IPS DF 4.7 (cell line): ENCODE measurements at regions not wholly inside any gene's neighbourhood (a gene's known extent, or its start where the extent isn't known, plus 50 kb on each side); places are given as distances from the start of the nearest gene placed in this dataset.
"Not testable (repeated sequence)": the region's sequence is repeated elsewhere in the genome, so short reads cannot be mapped to it uniquely, and the experiment has no call there.

Source experiments
- DNase-seq: peaks from one replicate; pipeline ENCODE4 v3.0.0-alpha.2; 2013; ENCODE audit warnings: low spot score; ENCODE audit errors: extremely low read depth

DNA sequence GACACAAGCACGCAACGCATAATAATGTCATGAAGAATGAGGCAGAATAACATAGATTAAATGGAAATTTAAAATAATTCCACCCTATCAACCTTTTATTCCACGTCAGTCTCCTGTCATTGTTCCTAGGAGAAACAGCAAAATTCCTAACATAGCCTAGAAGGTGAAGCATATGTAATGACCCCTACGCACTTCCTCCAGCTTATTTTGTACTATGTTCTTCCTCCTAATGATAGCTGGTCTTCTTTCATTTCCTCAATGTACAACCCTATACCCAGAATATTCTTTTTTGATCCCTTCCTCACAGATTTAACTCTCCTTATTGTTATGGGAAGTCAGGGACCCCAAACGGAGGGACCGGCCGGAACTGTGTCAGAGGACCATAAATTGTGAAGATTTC is 122.0 kb upstream of the CARMIL1 start:
- DNase-seq = no peak

DNA sequence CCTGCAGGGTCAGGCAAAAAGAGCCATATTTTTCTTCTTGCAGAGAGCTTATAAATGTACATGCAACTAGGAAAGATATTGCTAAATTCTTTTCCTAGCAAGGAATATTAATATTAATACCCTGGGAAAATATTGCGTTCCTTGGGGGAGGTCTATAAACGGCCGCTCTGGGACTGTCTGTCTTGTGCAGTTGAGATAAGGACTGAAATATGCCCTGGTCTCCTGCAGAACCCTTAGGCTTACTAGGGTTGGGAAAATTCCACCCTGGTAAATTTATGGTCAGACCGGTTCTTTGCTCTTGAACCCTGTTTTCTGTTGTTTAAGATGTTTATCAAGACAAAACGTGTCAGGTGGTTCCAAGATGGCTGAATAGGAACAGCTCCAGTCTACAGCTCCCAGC is 121.3 kb upstream of the CARMIL1 start:
- DNase-seq = no peak

DNA sequence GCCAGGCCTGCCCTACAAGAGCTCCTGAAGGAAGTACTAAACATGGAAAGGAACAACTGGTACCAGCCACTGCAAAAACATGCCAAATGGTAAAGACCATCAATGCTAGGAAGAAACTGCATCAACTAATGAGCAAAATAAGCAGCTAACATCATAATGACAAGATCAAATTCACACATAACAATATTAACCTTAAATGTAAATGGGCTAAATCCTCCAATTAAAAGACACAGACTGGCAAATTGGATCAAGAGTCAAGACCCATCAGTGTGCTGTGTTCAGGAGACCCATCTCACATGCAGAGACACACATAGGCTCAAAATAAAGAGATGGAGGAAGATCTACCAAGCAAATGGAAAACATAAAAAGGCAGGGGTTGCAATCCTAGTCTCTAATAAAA is 119.0 kb upstream of the CARMIL1 start:
- not testable (repeated sequence) for DNase-seq

DNA sequence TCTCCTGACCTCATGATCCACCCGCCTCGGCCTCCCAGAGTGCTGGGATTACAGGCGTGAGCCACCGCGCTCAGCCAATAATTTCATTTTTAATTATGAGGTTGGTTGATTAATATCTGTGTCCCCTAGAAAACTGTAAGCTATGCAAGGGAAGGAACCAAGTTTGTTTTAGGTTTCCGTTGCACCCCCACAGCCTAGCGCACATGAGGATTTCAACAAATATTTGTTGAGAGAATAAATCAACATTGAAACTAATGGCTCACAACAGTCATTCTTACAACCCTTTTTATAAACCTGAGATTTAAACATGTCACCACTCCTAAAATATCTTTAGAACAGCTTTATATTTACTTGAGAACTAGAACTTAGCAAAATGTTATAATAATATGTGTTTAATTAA is 114.0 kb upstream of the CARMIL1 start:
- no peak for DNase-seq

DNA sequence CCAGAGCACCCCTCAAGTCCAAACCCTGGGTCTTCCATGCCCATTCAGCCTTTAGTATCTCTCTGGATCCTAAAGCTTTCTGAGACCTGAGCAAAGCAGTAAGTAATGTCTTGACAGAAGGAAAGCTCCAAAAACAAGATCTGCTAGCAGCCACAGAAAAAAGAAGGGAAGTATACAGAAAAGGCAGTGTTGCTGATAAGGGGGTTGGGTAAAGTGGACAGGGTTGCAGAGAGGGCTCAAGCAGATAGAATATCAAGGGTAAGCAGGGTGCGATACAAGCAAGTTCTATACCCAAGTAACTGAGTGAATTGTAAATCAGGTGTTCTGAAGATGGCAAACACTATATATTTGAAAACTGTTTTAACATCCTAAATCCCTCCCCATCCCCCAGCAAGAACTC is 113.4 kb upstream of the CARMIL1 start:
- DNase-seq = no peak

DNA sequence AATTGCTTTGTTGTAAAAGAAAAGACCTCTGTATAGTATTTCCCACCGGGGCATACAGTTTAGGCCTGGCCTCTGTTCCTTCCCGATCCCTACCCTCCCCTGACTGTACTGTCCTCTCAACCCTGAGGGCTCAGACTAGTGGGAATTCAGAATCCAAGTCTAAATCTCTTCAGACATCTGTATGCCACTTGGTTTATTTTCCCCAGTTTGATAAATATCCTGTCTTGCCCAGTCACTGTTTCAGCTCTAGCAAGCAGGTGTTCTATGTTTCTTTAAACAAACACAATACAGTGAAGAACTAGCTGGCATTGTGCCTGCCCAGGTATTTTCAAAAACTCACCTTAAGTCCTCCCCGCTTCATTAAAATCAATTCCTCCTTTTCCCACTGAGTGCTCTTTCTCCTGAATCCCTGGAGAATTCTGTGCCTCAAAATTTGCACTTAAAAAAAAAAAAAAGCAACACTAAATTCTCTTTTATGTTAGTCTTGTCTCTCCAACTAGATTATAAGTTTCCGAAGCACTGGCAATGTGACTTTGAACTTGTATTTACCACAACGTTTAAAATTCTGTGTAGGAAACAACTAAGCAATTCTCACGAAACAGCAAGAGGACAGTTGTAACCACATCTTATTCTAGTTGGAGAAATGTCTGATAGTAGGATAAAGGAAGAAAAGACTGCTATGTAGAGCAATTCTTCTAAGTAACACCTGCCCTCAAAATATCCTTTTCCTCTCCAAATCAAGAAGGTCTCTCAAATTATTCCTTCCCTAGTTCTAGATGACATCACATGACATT is 112.0 kb upstream of the CARMIL1 start:
- DNase-seq = no peak

DNA sequence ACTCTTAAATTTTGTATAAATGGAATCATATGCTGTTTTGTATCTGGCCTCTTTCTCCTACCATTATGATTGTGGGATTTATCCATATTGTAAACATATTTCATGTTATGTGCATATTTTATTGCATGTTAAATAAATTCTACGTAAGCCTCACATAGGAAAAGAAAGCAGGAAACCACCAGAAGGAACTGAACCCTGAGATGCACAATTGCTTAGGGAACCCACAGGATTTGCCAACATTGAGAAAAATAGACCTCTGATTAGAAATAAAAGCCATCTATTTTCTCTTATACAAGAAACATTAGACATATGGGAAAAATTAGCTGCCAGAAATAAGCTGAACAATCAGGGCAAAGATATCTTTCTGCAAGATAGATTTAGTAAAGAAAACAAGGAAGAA is 111.2 kb upstream of the CARMIL1 start:
- no peak for DNase-seq

DNA sequence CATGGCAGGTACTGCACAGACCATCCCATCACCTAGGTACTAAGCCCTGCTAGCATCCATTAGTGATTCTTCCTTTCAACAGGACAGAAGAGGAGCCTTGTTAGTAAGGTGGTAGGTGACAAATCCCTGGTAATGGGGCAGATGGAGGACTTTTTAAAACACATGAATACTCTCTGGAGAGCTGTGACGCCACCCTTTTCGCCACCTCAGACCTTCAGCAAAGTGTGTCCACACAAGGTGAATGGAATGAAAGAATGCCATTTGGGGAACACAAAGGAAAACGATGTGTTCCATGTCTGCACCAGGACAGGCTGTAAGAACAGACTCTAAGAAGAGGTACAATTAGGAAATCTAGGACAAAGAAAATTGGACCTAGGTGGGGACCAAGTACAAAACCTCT is 110.5 kb upstream of the CARMIL1 start:
- no peak for DNase-seq

DNA sequence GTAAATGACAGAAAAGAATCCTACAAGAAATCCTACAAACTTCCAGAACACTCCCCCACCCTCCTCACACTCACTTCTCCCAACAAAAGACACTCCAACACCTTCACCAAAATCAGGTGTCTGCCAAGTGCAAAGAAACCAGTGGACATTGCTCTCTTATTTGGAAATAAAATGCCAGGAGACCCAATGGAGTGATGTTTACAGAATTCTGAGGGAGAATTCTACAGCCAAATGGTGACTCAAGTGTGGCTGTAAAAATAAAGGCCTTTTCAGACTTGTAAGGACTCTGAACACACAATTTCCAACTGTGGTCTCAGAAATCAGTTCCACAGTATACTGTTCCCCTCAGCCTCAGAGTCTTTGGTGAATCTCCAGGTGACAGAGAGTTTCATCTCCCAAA is 109.6 kb upstream of the CARMIL1 start:
- DNase-seq = no peak

DNA sequence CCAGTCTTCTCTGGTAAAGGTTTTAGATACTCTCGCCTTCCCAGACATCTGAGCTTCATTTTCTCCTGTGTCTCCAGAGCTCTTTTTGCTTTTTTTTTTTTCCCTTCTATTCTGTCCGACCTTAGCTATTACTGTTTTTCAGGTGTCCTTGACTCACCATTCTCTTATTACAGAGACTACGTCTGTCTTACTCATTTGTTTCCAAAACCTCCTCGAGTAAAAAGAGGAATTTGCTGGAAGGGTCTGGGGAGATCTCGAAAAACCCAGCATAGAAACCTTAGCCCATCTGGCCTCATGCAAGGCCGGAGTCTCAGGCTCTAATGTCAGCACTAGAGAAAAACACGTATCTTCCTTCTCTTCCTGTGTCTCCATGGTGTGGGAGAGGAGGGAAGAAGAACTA is 109.2 kb upstream of the CARMIL1 start:
- DNase-seq = no peak

DNA sequence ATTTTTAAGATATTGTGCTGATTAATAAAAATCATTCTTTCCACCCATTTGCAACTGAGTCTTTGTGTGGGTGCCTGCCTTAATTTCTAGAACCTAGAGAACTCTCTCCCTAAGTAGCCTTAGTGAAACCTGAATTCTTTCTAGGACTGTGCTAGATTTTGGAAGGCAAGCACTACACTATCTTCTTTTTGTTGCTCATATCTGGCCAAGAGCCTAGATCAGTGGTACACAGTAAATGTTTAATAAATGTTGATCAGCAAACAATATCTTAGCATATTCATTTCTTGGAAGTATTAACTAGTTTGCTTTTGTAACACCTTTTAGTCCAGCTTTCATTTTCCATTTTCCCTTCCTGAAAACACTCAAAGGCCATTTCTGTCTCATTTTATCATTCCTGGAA is 108.5 kb upstream of the CARMIL1 start:
- DNase-seq = no peak

DNA sequence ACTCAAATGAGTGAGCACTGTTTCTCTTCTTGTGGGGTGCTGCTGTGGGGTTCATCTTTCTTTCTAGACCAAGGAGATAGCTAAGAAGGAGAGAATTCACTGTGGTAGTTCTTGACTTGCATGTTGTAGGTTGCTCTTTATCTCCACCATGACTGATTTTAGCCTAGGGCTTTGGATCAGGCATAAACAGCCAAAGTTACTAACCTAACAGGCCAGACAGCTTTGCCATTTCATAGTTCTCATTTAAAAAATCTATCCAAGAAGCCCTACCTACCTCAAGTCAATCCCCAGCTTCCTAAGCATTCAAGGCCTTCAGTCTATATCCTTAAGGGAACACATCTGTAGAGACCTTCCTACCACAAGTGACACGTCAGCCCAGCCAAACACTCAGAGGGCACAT is 107.9 kb upstream of the CARMIL1 start:
- no peak for DNase-seq

DNA sequence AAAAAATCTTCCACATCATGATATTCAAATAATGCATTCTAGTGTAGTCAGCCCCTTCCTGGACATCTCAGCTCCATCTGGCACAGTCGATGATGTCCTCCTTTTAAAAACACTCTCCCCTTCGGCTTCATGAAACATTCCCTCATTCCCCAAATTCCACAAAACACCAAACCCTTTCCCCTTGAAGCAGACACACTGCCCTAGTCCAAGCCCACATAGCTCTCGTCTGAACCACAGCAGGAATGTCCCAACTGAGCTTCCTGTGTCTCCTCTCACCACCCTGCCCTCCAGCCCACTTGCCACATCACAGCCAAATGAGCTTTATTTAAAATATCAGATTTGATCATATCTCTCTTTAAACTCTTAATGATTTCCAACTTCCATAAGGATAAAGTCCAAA is 106.4 kb upstream of the CARMIL1 start:
- no peak for DNase-seq

DNA sequence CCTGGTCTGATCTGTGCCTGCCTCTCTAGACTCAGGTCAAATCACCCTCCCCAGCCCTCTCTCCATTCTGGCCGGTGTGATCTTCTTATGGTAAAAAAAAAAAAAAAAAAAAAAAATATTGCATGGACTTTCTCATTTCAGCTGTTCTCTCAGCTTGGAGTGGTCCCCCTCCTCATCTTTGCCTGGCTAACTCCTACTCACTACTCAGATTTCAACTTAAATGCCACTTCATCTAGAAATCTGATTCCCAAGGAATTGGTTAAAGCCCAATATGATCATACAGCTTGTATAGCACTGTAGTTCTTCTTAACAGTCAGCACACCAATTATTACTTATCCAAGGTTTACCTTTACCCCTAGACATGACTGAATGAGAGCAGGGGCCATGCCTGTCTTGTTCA is 105.9 kb upstream of the CARMIL1 start:
- DNase-seq = no peak

DNA sequence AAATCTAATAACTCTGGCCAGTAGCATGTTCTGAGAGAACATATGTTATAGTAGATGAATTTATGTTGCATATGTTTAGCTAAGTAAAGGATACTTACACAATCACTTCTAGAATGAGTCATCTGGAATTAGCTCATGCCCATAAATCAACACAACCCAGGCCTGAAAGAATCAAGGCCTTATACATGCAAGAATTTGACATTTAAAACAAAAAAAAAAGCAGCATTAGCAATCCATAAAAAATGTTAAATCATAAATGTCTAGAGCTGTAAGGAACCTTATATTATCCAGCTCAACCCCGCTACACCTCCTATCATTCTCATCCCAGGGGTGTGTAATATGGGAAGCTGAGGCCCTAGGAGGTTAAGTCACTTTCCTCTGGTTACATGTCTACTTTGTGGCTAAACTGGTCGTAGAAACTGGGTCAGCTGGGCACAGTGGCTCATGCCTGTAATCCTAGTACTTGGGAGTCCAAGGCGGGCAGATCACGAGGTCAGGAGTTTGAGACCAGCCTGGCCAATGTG is 105.2 kb upstream of the CARMIL1 start:
- no peak for DNase-seq

DNA sequence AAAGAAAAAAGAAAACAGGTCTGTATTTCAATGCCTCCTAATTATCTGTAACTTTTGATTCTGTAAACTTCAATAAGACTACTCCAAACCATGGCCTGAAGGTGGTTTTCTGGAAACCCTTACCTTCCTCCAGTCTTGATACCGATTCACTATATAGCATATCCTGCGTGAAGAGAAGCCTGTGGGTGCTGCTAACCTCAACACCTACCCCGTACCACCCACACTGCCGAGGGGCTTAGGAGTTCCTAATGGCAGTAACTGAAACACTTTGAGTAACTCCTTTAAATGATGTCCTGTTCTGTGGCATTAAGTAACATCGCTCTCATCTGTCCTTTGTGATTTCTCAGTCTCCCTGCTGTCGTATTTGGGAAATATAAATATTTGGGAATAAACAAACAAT is 104.5 kb upstream of the CARMIL1 start:
- no peak for DNase-seq

DNA sequence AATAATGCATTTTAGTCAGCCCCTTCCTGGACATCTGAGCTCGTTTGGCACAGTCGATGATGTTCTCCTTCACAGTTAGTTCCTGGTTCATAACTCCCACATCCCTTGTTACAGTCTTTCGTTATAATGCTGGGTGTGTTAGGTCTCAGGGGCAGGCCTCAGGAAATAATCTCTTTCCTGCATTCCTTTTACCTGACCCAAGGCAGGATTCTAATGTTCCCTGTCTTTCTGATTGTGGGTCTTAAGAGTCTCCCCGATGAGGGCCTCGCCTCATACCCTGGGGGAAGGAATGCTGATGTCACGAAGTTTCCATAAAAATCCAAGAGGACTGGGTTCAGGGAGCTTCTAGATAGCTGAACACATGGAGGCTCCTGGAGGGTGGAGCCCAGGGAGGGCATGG is 104.0 kb upstream of the CARMIL1 start:
- no peak for DNase-seq

DNA sequence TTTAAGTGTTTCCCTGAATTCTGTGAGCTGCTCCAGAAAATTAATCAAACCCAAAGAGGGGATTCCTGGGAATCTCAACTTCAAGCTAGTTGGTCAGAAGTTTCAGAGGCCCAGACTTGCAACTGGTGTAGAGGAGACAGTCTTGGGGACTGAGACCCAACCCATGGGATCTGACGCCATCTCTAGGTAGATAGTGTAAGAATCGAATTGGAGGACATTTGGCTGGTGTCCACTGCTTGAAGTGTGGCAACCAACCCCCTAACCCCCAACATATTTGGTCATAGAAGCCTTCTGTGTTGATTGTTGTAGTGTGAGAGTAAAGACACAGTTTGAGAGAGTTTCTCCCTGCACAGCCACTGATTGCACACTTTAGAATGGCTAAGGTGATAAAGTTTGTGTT is 103.5 kb upstream of the CARMIL1 start:
- DNase-seq = no peak

DNA sequence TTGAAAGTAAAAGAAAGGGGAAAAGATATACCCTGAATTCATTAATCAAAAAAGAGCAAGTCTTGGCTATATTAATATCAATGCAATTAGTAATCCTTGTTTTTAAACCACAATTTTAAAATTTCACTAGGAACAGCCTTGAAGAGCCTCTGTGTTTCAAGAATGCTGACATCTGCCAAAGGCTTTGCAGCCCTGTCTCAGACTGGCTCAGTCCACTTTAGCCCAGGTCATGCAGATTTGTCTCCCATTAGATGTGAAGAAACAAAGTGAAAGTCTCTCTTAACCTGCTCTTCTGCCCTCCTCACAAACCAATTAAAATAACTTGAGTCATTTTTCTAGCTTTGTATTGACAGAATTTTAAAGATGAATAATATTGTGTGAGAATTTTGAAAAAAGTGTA is 102.7 kb upstream of the CARMIL1 start:
- DNase-seq = no peak

DNA sequence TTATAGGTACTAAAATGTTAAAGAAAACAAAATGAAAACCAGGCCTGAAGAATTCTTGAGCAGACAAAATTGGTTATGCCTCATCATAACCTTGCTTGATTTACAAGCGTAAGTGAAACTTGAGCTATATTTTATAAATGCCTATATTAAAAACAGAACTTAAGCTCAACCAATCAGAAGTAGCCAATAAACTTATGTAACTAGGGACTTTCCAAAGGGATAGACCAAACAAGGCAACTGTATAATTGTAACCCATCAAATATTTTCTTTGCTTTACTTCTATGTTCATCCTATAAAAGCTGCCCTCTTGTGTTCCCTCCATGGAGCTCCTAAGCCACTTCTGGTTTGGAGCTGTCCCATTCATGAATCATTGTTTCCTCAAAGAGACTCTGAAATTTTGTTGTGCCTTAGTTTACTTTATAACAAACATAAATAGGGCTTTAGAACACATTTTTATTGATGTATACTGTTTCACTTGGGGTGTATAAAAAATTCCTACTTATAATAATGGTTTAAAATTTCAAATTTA is 101.6 kb upstream of the CARMIL1 start:
- no peak for DNase-seq

DNA sequence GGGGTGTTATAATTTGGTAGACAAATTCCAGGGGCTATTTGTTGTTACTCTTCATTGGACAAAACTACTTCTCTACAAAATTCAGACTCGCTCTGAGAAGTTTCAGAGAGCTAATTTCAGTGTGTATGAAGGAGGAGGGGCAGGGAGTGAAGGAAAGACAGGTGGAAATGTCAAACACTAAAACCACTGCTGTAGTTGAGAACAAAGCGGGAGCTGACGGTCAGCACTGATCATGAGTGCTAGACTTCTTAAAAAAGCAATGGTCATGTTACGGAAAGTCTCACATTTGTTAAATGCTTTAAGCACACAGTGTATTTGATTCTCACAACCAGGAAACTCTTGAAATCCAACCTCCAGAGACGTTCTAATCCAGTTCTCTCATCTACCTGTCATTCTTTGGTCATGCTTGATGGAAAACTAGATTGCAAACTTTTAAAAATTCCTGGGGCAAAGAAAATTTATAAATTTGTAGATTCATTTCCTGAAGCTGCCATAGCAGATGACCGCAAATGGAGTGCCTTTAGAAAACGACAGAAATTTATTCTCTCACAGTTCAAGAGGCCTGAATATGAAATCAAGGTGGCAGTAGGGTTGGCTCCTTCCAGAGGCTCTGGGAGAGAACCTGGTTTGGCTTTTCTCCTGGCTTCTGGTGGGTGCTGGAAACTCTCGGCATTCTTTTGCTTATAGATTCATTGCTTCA is 100.7 kb upstream of the CARMIL1 start:
- DNase-seq = no peak

DNA sequence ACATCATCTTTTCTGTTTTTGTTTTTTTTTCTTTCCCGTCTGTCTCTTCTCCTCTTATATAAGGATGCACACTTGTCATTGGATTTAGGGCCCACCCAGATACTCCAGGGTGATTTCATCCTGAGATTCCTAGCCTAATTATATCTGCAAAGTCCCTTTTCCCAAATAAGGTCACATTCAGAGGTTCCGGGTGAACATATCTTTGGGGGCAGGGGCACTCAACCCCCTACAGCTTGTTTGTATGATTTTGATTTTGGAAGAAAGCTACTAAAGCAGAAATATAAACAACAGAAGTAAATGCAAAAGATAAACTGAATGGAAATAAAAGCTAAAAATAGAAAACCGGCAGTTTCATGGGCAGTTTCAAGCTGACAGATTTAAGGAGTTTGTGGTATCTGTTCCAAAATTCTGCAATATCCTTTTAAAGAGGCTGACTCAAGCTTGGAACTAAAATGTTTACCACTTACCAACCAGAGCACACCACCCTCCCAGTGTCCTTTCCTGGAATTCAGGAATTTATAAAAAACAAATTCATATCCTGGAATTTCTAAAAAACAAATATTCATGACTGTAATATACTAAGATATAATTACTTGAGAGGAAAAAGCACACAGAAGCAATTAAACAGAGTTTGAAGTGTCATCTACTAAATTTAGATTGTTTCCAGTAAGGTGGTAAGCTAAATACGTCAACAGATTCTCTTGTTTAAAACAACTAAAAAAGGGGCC is 100.0 kb upstream of the CARMIL1 start:
- DNase-seq = no peak
